NAMALWA (cell line): ENCODE measurements at regions not wholly inside any gene's neighbourhood (a gene's known extent, or its start where the extent isn't known, plus 50 kb on each side); places are given as distances from the start of the nearest gene placed in this dataset.

Experiments used
- DNase-seq: peaks from one replicate; pipeline ENCODE4 v3.0.0-alpha.2; 2015; ENCODE audit warnings: low spot score

- DNase-seq, result no peak
Measured at GRCh38 chr11:15773476-15774387, 582.6 kb downstream of the SOX6 start.

GRCh38 chr11:15774388-15774939, 581.9 kb downstream of the SOX6 start:
- no peak for DNase-seq

- DNase-seq, result no peak
Measured at GRCh38 chr11:15775015-15775541, 581.3 kb downstream of the SOX6 start.

- no peak for DNase-seq
Measured at GRCh38 chr11:15775797-15776196, 580.5 kb downstream of the SOX6 start.

GRCh38 chr11:15776366-15776765, 580.0 kb downstream of the SOX6 start:
- DNase-seq, result no peak

- no peak for DNase-seq
Measured at GRCh38 chr11:15779518-15779917, 576.8 kb downstream of the SOX6 start.

- no peak for DNase-seq
Measured at GRCh38 chr11:15780382-15780781, 576.0 kb downstream of the SOX6 start.

GRCh38 chr11:15780837-15781236, 575.5 kb downstream of the SOX6 start:
- DNase-seq, result no peak

GRCh38 chr11:15783619-15784018, 572.7 kb downstream of the SOX6 start:
- no peak for DNase-seq

GRCh38 chr11:15793043-15793996, 563.0 kb downstream of the SOX6 start:
- DNase-seq, result no peak

GRCh38 chr11:15794361-15795150, 561.8 kb downstream of the SOX6 start:
- no peak for DNase-seq

- no peak for DNase-seq
Measured at GRCh38 chr11:15795378-15795777, 561.0 kb downstream of the SOX6 start.

GRCh38 chr11:15800111-15800800, 556.1 kb downstream of the SOX6 start:
- DNase-seq, result no peak

- no peak for DNase-seq
Measured at GRCh38 chr11:15801126-15801525, 555.2 kb downstream of the SOX6 start.

- DNase-seq, result no peak
Measured at GRCh38 chr11:15801616-15802015, 554.7 kb downstream of the SOX6 start.

GRCh38 chr11:15805726-15806125, 550.6 kb downstream of the SOX6 start:
- no peak for DNase-seq

- no peak for DNase-seq
Measured at GRCh38 chr11:15806217-15806616, 550.1 kb downstream of the SOX6 start.

GRCh38 chr11:15807827-15808226, 548.5 kb downstream of the SOX6 start:
- no peak for DNase-seq

- DNase-seq, result no peak
Measured at GRCh38 chr11:15810082-15810481, 546.3 kb downstream of the SOX6 start.

- DNase-seq, result no peak
Measured at GRCh38 chr11:15810525-15810924, 545.8 kb downstream of the SOX6 start.
